OCI-LY3 (cell line): ENCODE measurements at regions not wholly inside any gene's neighbourhood (a gene's known extent, or its start where the extent isn't known, plus 50 kb on each side); places are given as distances from the start of the nearest gene placed in this dataset.

Experiments
- EZH2phosphoT487 ChIP-seq: fragments of 200-600 bp; shearing (Covaris generic); IDR thresholded peaks from 2 replicates; pipeline ENCODE4 v1.6.1; 2018; ENCODE audit warnings: antibody characterized with exemption, mixed run types, low read depth
- TF ChIP-seq, protein P1 (sequence below): fragments of 200-600, 300-600 bp; sonication (generic); IDR thresholded peaks from 2 replicates; pipeline ENCODE4 v1.5.1; 2014; ENCODE audit warnings: antibody characterized with exemption, low read length, low read depth

DNA sequence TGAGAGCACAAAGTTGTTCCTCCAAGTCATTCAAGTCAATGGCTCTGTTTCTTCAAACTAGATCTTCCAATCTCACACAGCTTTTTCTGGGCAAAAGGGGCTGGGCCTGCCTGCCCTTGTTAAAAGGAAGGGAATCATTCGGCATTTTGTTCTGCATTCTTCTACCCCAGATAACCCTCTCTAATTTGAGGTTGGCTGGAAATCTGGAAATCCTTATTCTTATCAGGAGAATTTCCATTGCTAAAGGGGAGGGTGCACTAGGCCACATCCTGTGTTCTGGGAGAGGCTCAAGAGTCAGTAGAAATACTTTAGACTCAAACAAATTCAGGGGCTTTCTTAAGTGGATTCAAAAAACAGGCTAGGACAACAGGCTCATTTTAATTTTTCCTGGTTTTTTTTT is 384.7 kb upstream of the ZNF462 start:
- TF ChIP-seq, protein P1, sequence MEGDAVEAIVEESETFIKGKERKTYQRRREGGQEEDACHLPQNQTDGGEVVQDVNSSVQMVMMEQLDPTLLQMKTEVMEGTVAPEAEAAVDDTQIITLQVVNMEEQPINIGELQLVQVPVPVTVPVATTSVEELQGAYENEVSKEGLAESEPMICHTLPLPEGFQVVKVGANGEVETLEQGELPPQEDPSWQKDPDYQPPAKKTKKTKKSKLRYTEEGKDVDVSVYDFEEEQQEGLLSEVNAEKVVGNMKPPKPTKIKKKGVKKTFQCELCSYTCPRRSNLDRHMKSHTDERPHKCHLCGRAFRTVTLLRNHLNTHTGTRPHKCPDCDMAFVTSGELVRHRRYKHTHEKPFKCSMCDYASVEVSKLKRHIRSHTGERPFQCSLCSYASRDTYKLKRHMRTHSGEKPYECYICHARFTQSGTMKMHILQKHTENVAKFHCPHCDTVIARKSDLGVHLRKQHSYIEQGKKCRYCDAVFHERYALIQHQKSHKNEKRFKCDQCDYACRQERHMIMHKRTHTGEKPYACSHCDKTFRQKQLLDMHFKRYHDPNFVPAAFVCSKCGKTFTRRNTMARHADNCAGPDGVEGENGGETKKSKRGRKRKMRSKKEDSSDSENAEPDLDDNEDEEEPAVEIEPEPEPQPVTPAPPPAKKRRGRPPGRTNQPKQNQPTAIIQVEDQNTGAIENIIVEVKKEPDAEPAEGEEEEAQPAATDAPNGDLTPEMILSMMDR, result no peak
- TF ChIP-seq EZH2phosphoT487, result no peak
